Peyer's patch (tissue), 4 donors: ENCODE measurements at regions not wholly inside any gene's neighbourhood (a gene's known extent, or its start where the extent isn't known, plus 50 kb on each side); places are given as distances from the start of the nearest gene placed in this dataset.

ENCODE experiments used
- CTCF ChIP-seq, 6 experiments: fragments of 450-650 bp in 4 of 6; fragments of 200-600 bp in 2 of 6; sonication (generic) in 1 of 6; IDR thresholded peaks; one replicate each; pipeline ENCODE4 v1.5.1; 2017 to 2019; ENCODE audit warnings: antibody characterized with exemption in 6 of 6, mild to moderate bottlenecking in 3 of 6, moderate library complexity in 1 of 6
- POLR2A ChIP-seq, 2 donors: fragments of 450-650 bp; IDR thresholded peaks; one replicate each; pipeline ENCODE4 v1.5.1; 2017; ENCODE audit warnings: antibody characterized with exemption in 2 of 2, mild to moderate bottlenecking in 2 of 2, moderate library complexity in 2 of 2

GRCh38 chr3:66609660-66610561, 109.1 kb upstream of the LRIG1 start:
- no peak for TF ChIP-seq CTCF (IDR thresholded peaks at IDR 0.05)
- no peak for TF ChIP-seq POLR2A (IDR thresholded peaks at IDR 0.05)
